HCT116 (cell line): ENCODE measurements at regions not wholly inside any gene's neighbourhood (a gene's known extent, or its start where the extent isn't known, plus 50 kb on each side); places are given as distances from the start of the nearest gene placed in this dataset.

Experiments used
- ATAC-seq: fragments of 200-7000 bp; cut with Tn5 transposase; 2 replicates; pipeline ENCODE4 v1.9.1; 2020; ENCODE audit warnings: mild to moderate bottlenecking, moderate library complexity
- BruUV-seq: library from RNA; stranded (reverse); fragments of 400-500 nt; replicated peaks from 2 replicates; lab custom pipeline; 2021; lab: Mats Ljungman, UMichigan
- CTCF ChIA-PET: fragments of 300-600 bp; sonication (Branson Sonifier 250); formaldehyde crosslinking; loops from one replicate; lab custom pipeline; 2021; ENCODE audit warnings: antibody characterized with exemption; lab: Charles Lee
- POLR2A ChIA-PET: fragments of 300-600, 350-600 bp; sonication (Branson Sonifier 250); formaldehyde crosslinking; loops from one replicate; lab custom pipeline; 2021; ENCODE audit warnings: antibody characterized with exemption; lab: Charles Lee
- RAD21 ChIA-PET, 2 experiments: fragments of 300-600 bp; sonication (Branson Sonifier 250); formaldehyde crosslinking; loops; one replicate each; lab custom pipeline; 2023; ENCODE audit warnings: low total read pairs in 2 of 2; ENCODE audit not compliant: uncharacterized antibody in 2 of 2, unreplicated experiment in 2 of 2, low non-redundant PET in 1 of 2; lab: Charles Lee
- DNase-seq: peaks from one replicate; pipeline ENCODE4 v3.0.0-alpha.2; 2010; ENCODE audit warnings: low read depth, low spot score
- H2AFZ ChIP-seq: fragments of 200-600 bp; shearing (Covaris generic), sonication (generic); 2 replicates; pipeline ENCODE4 v1.6.1; 2017; ENCODE audit warnings: low read depth, mixed run types, mixed read lengths, antibody characterized with exemption, low read length; ENCODE audit not compliant: poor library complexity, severe bottlenecking
- H3K27ac ChIP-seq: 2 replicates; pipeline ENCODE4 v1.5.1; 2012; ENCODE audit warnings: low read depth, low read length
- H3K27me3 ChIP-seq: fragments of 200-600 bp; sonication (generic); 2 replicates; pipeline ENCODE4 v1.6.1; 2016; ENCODE audit warnings: mixed run types, low read length, mixed read lengths; ENCODE audit not compliant: insufficient read depth
- H3K36me3 ChIP-seq, 2 experiments: fragments of 200-500 bp in 1 of 2; fragments of 200-600 bp in 1 of 2; sonication (Bioruptor generic) in 1 of 2; sonication (generic) in 1 of 2; 2 replicates each; pipeline versions ENCODE4 v1.5.1 to v1.6.1; 2014 to 2016; ENCODE audit warnings: low read length in 2 of 2, inconsistent platforms in 1 of 2, mixed read lengths in 1 of 2, mixed run types in 1 of 2; ENCODE audit not compliant: insufficient read depth in 2 of 2, control insufficient read depth in 1 of 2
- H3K4me1 ChIP-seq, 2 experiments: fragments of 200-600 bp in 1 of 2; sonication (generic) in 1 of 2; 2 replicates each; pipeline versions ENCODE4 v1.5.1 to v1.6.1; 2012 to 2017; ENCODE audit warnings: low read length in 2 of 2, inconsistent platforms in 1 of 2, mild to moderate bottlenecking in 1 of 2, mixed read lengths in 1 of 2, mixed run types in 1 of 2, moderate library complexity in 1 of 2; ENCODE audit not compliant: insufficient read depth in 2 of 2, control insufficient read depth in 1 of 2
- H3K4me2 ChIP-seq: fragments of 200-600 bp; sonication (generic); 2 replicates; pipeline ENCODE4 v1.6.1; 2017; ENCODE audit warnings: mixed run types, low read length, mixed read lengths
- H3K4me3 ChIP-seq, 2 experiments: fragments of 200-600 bp in 1 of 2; sonication (generic) in 1 of 2; replicated peaks in 1 of 2; 2 replicates each; pipeline ENCODE4 v1.5.1; 2011 to 2016; ENCODE audit warnings: low read length in 2 of 2, control low read depth in 1 of 2, low read depth in 1 of 2, mild to moderate bottlenecking in 1 of 2, mixed read lengths in 1 of 2, mixed run types in 1 of 2
- H3K79me2 ChIP-seq: fragments of 200-600 bp; sonication (generic); 2 replicates; pipeline ENCODE4 v1.6.1; 2017; ENCODE audit warnings: mild to moderate bottlenecking, mixed run types, low read length, moderate library complexity, mixed read lengths; ENCODE audit not compliant: insufficient read depth
- H3K9ac ChIP-seq: fragments of 200-600 bp; sonication (generic); 2 replicates; pipeline ENCODE4 v1.6.1; 2016; ENCODE audit warnings: low read length, mixed read lengths
- H3K9me2 ChIP-seq: fragments of 200-600 bp; sonication (generic), shearing (Covaris generic); 2 replicates; pipeline ENCODE4 v1.6.1; 2017; ENCODE audit warnings: mixed run types, mild to moderate bottlenecking, moderate library complexity; ENCODE audit not compliant: insufficient read depth
- H3K9me3 ChIP-seq, 2 experiments: fragments of 200-500 bp in 1 of 2; fragments of 200-600 bp in 1 of 2; sonication (Bioruptor generic) in 1 of 2; sonication (generic) in 1 of 2; 2 replicates each; pipeline ENCODE4 v1.6.1; 2014 to 2017; ENCODE audit warnings: low read length in 2 of 2, mixed read lengths in 2 of 2, inconsistent platforms in 1 of 2, low read depth in 1 of 2, mild to moderate bottlenecking in 1 of 2, mixed run types in 1 of 2, moderate library complexity in 1 of 2; ENCODE audit not compliant: control insufficient read depth in 1 of 2, insufficient read depth in 1 of 2
- H4K20me1 ChIP-seq: fragments of 200-600 bp; sonication (generic), shearing (Covaris generic); 2 replicates; pipeline ENCODE4 v1.6.1; 2017; ENCODE audit warnings: mixed run types, mild to moderate bottlenecking, moderate library complexity; ENCODE audit not compliant: insufficient read depth
- ATF3 ChIP-seq: IDR thresholded peaks from 2 replicates; pipeline ENCODE4 v1.6.1; 2012
- CBX3 ChIP-seq: IDR thresholded peaks from 2 replicates; pipeline ENCODE4 v1.6.1; 2012; ENCODE audit warnings: low read depth
- CTCF ChIP-seq, 3 experiments: fragments of 200-600 bp in 1 of 3; sonication (generic) in 1 of 3; IDR thresholded peaks in 2 of 3; conservative IDR thresholded peaks in 1 of 3; 2 replicates each; pipeline ENCODE4 v1.5.1; 2012 to 2017; ENCODE audit warnings: low read depth in 2 of 3, low read length in 2 of 3, antibody characterized with exemption in 1 of 3, borderline replicate concordance in 1 of 3, control low read depth in 1 of 3, mild to moderate bottlenecking in 1 of 3, mixed read lengths in 1 of 3, mixed run types in 1 of 3, moderate library complexity in 1 of 3; ENCODE audit not compliant: insufficient read depth in 1 of 3
- ELF1 ChIP-seq: IDR thresholded peaks from 2 replicates; pipeline ENCODE4 v1.6.1; 2012; ENCODE audit warnings: low read depth, borderline replicate concordance
- EZH2 ChIP-seq: fragments of 200-600 bp; sonication (generic); IDR thresholded peaks from 2 replicates; pipeline ENCODE4 v1.6.1; 2017; ENCODE audit warnings: antibody characterized with exemption, mixed run types
- EZH2phosphoT487 ChIP-seq: fragments of 200-600 bp; IDR thresholded peaks from 2 replicates; pipeline ENCODE4 v1.6.1; 2018; ENCODE audit warnings: antibody characterized with exemption, borderline replicate concordance
- FOSL1 ChIP-seq: IDR thresholded peaks from 2 replicates; pipeline ENCODE4 v1.6.1; 2012; ENCODE audit warnings: low read depth
- JUND ChIP-seq: IDR thresholded peaks from 2 replicates; pipeline ENCODE4 v1.6.1; 2012
- MAX ChIP-seq: IDR thresholded peaks from 2 replicates; pipeline ENCODE4 v1.6.1; 2012
- RAD21 ChIP-seq: IDR thresholded peaks from 2 replicates; pipeline ENCODE4 v1.6.1; 2012; ENCODE audit warnings: low read depth, mild to moderate bottlenecking
- SP1 ChIP-seq: IDR thresholded peaks from 2 replicates; pipeline ENCODE4 v1.6.1; 2012; ENCODE audit warnings: low read depth
- SRF ChIP-seq: IDR thresholded peaks from 2 replicates; pipeline ENCODE4 v1.6.1; 2012; ENCODE audit warnings: low read depth
- TCF7L2 ChIP-seq: IDR thresholded peaks from 2 replicates; pipeline ENCODE4 v1.7.0; 2011; ENCODE audit warnings: borderline replicate concordance, inconsistent platforms; ENCODE audit not compliant: insufficient read depth, insufficient read length; ENCODE audit errors: extremely low read depth
- YY1 ChIP-seq: IDR thresholded peaks from 2 replicates; pipeline ENCODE4 v1.6.1; 2011; ENCODE audit warnings: low read length, low read depth, moderate library complexity, mild to moderate bottlenecking; ENCODE audit not compliant: insufficient replicate concordance; ENCODE audit errors: extremely low read depth
- ZFX ChIP-seq: fragments of 450-650 bp; IDR thresholded peaks from 2 replicates; pipeline ENCODE4 v1.6.1; 2017
- intact Hi-C: fragments of 100-400 bp; cut with micrococcal nuclease; formaldehyde crosslinking; loops from 2 replicates; pipeline ENCODE4 v1.10.0; 2022

GRCh38 chr7:109206196-109206595 lies 636.5 kb downstream of the DNAJB9 start:
- intact Hi-C loops: no loop called here
- POLR2A ChIA-PET: no interaction called here
- CTCF ChIA-PET: no interaction called here
- BruUV-seq: no TSS peak
- H3K4me2 ChIP-seq: no peak overlapping the region
- RAD21 ChIA-PET: no interaction called here
- no peak overlapping the region for H3K27ac ChIP-seq
- TF ChIP-seq CTCF (IDR thresholded peaks at IDR 0.05 in 2 of 3, conservative IDR thresholded peaks at IDR 0.05 in 1 of 3; ENCODE audit: borderline replicate concordance in 1 of 3, insufficient read depth in 1 of 3, low read depth in 2 of 3, low read length in 2 of 3) (peak in 2 of 3 experiments; percentile 10 to 43; a peak in 2 of 6 replicates), SRF (no peak), FOSL1 (no peak)
- H3K27me3 ChIP-seq: no peaks in the 10 kb centered on the region
- no peak overlapping the region for H2AFZ ChIP-seq
- no peaks in the 10 kb centered on the region for H3K36me3 ChIP-seq
- H3K9me3 ChIP-seq: no peaks in the 10 kb centered on the region
- DNase-seq (no peak), ATAC-seq (peak; percentile 44; the same call in 1 of the 2 replicates)
- no peaks in the 10 kb centered on the region for H4K20me1 ChIP-seq
- H3K9ac ChIP-seq: no peak overlapping the region
- H3K4me3 ChIP-seq: no peak overlapping the region
- no peaks in the 10 kb centered on the region for H3K9me2 ChIP-seq
- no peaks in the 10 kb centered on the region for H3K79me2 ChIP-seq
- H3K4me1 ChIP-seq: no peaks in the 10 kb centered on the region

GRCh38 chr7:109213081-109213480 lies 643.4 kb downstream of the DNAJB9 start:
- no TSS peak for BruUV-seq
- TF ChIP-seq SP1 (no peak), JUND (no peak), ATF3 (no peak), EZH2phosphoT487 (no peak), MAX (no peak), ELF1 (no peak), YY1 (no peak), CBX3 (no peak), EZH2 (no peak), RAD21 (no peak), ZFX (no peak), SRF (no peak), TCF7L2 (no peak)
- Histone ChIP-seq H3K36me3 (no peaks in the 10 kb centered on the region), H3K27ac (no peak overlapping the region), H3K4me1 (no peaks in the 10 kb centered on the region), H4K20me1 (no peaks in the 10 kb centered on the region), H3K27me3 (no peaks in the 10 kb centered on the region), H3K4me2 (no peak overlapping the region), H3K9me2 (no peaks in the 10 kb centered on the region), H3K79me2 (no peaks in the 10 kb centered on the region), H3K4me3 (no peak overlapping the region), H3K9ac (no peak overlapping the region), H2AFZ (no peak overlapping the region), H3K9me3 (no peaks in the 10 kb centered on the region)
- ChIA-PET POLR2A (no interaction called here), CTCF (no interaction called here), RAD21 (no interaction called here)
- no peak for DNase-seq
- ATAC-seq: no peak
- intact Hi-C loops: no loop called here
